ENCODE measurements at regions not wholly inside any gene's neighbourhood (a gene's known extent, or its start where the extent isn't known, plus 50 kb on each side); places are given as distances from the start of the nearest gene placed in this dataset.

- Histone ChIP-seq H3K4me3 (ENCODE audit: low read depth, low read length) (no peak overlapping the region), H3K36me3 (no peaks in the 10 kb centered on the region), H3K9me3 (no peaks in the 10 kb centered on the region), H3K4me1 (no peaks in the 10 kb centered on the region), H3K27me3 (no peaks in the 10 kb centered on the region)
- no peak for DNase-seq
- TF ChIP-seq CTCF (IDR thresholded peaks at IDR 0.05; ENCODE audit: low read depth, low read length), result no peak
Measured at GRCh38 chr4:171561419-171561818, 251.8 kb upstream of the GALNTL6 start.

GRCh38 chr4:171553961-171554360, 259.2 kb upstream of the GALNTL6 start:
- no peak for DNase-seq
- H3K4me1 ChIP-seq, result no peaks in the 10 kb centered on the region

GRCh38 chr4:171542640-171543039, 270.6 kb upstream of the GALNTL6 start:
- Histone ChIP-seq H3K36me3 (no peaks in the 10 kb centered on the region), H3K4me3 (ENCODE audit: low read depth, low read length) (no peak overlapping the region), H3K27me3 (no peaks in the 10 kb centered on the region), H3K9me3 (no peaks in the 10 kb centered on the region), H3K4me1 (no peaks in the 10 kb centered on the region)
- no peak for TF ChIP-seq CTCF (IDR thresholded peaks at IDR 0.05; ENCODE audit: low read depth, low read length)
- DNase-seq, result no peak

More at GRCh38 chr4:171553961-171554360, 259.2 kb upstream of the GALNTL6 start:
- no peaks in the 10 kb centered on the region for H3K9me3 ChIP-seq
- H3K27me3 ChIP-seq, result no peaks in the 10 kb centered on the region
- no peak for TF ChIP-seq CTCF (IDR thresholded peaks at IDR 0.05; ENCODE audit: low read depth, low read length)
- no peak overlapping the region for H3K4me3 ChIP-seq (ENCODE audit: low read depth, low read length)
- no peaks in the 10 kb centered on the region for H3K36me3 ChIP-seq

- Histone ChIP-seq H3K36me3 (no peaks in the 10 kb centered on the region), H3K4me1 (no peaks in the 10 kb centered on the region), H3K27me3 (no peaks in the 10 kb centered on the region), H3K4me3 (ENCODE audit: low read depth, low read length) (no peak overlapping the region), H3K9me3 (no peaks in the 10 kb centered on the region)
- TF ChIP-seq CTCF (IDR thresholded peaks at IDR 0.05; ENCODE audit: low read depth, low read length), result no peak
- no peak for DNase-seq
Measured at GRCh38 chr4:171538601-171539100, 274.6 kb upstream of the GALNTL6 start.

GRCh38 chr4:171534391-171534790, 278.8 kb upstream of the GALNTL6 start:
- Histone ChIP-seq H3K36me3 (no peaks in the 10 kb centered on the region), H3K9me3 (no peaks in the 10 kb centered on the region), H3K27me3 (no peaks in the 10 kb centered on the region), H3K4me1 (no peaks in the 10 kb centered on the region), H3K4me3 (ENCODE audit: low read depth, low read length) (no peak overlapping the region)
- TF ChIP-seq CTCF (IDR thresholded peaks at IDR 0.05; ENCODE audit: low read depth, low read length), result no peak
- DNase-seq, result no peak

GRCh38 chr4:171532968-171533367, 280.2 kb upstream of the GALNTL6 start:
- DNase-seq, result no peak
- no peaks in the 10 kb centered on the region for H3K4me1 ChIP-seq
- H3K36me3 ChIP-seq, result no peaks in the 10 kb centered on the region
- H3K9me3 ChIP-seq, result no peaks in the 10 kb centered on the region
- no peak for TF ChIP-seq CTCF (IDR thresholded peaks at IDR 0.05; ENCODE audit: low read depth, low read length)
- H3K27me3 ChIP-seq, result no peaks in the 10 kb centered on the region
- no peak overlapping the region for H3K4me3 ChIP-seq (ENCODE audit: low read depth, low read length)
